ENCODE measurements at regions not wholly inside any gene's neighbourhood (a gene's known extent, or its start where the extent isn't known, plus 50 kb on each side); places are given as distances from the start of the nearest gene placed in this dataset.
"Not testable (repeated sequence)": the region's sequence is repeated elsewhere in the genome, so short reads cannot be mapped to it uniquely, and the experiment has no call there.

GRCh38 chr1:112855152-112855828, 100.7 kb downstream of the SLC16A1 start:
- no peak for DNase-seq (ENCODE audit: low read depth)

GRCh38 chr1:112854368-112854984, 101.5 kb downstream of the SLC16A1 start:
- DNase-seq (ENCODE audit: low read depth) = not testable (repeated sequence)

- DNase-seq (ENCODE audit: low read depth) = not testable (repeated sequence)
These were observed 102.1 kb downstream of the SLC16A1 start for GRCh38 chr1:112853915-112854314.

- DNase-seq (ENCODE audit: low read depth) = no peak
These were observed 103.1 kb downstream of the SLC16A1 start for GRCh38 chr1:112852934-112853333.

- no peak for DNase-seq (ENCODE audit: low read depth)
These were observed 103.7 kb downstream of the SLC16A1 start for GRCh38 chr1:112852276-112852675.

- DNase-seq (ENCODE audit: low read depth) = no peak
These were observed 105.8 kb downstream of the SLC16A1 start for GRCh38 chr1:112850034-112850757.

GRCh38 chr1:112849425-112850033, 106.5 kb downstream of the SLC16A1 start:
- no peak for DNase-seq (ENCODE audit: low read depth)

- no peak for DNase-seq (ENCODE audit: low read depth)
These were observed 114.2 kb downstream of the SLC16A1 start for GRCh38 chr1:112841825-112842224.

- DNase-seq (ENCODE audit: low read depth) = no peak
These were observed 115.1 kb downstream of the SLC16A1 start for GRCh38 chr1:112840631-112841624.

GRCh38 chr1:112836642-112837041, 119.4 kb downstream of the SLC16A1 start:
- no peak for DNase-seq (ENCODE audit: low read depth)

GRCh38 chr1:112833806-112834205, 118.7 kb upstream of the PPM1J start:
- DNase-seq (ENCODE audit: low read depth) = no peak

- not testable (repeated sequence) for DNase-seq (ENCODE audit: low read depth)
These were observed 117.1 kb upstream of the PPM1J start for GRCh38 chr1:112832259-112832658.

GRCh38 chr1:112829691-112830090, 114.6 kb upstream of the PPM1J start:
- not testable (repeated sequence) for DNase-seq (ENCODE audit: low read depth)

- no peak for DNase-seq (ENCODE audit: low read depth)
These were observed 113.6 kb upstream of the PPM1J start for GRCh38 chr1:112828716-112829115.

GRCh38 chr1:112827391-112827790, 112.3 kb upstream of the PPM1J start:
- not testable (repeated sequence) for DNase-seq (ENCODE audit: low read depth)

- no peak for DNase-seq (ENCODE audit: low read depth)
These were observed 111.2 kb upstream of the PPM1J start for GRCh38 chr1:112826217-112826944.

GRCh38 chr1:112825563-112826216, 110.6 kb upstream of the PPM1J start:
- not testable (repeated sequence) for DNase-seq (ENCODE audit: low read depth)

- DNase-seq (ENCODE audit: low read depth) = not testable (repeated sequence)
These were observed 109.9 kb upstream of the PPM1J start for GRCh38 chr1:112825075-112825474.

GRCh38 chr1:112821307-112822063, 106.4 kb upstream of the PPM1J start:
- DNase-seq (ENCODE audit: low read depth) = not testable (repeated sequence)
